ENCODE measurements at regions not wholly inside any gene's neighbourhood (a gene's known extent, or its start where the extent isn't known, plus 50 kb on each side); places are given as distances from the start of the nearest gene placed in this dataset.

DNA sequence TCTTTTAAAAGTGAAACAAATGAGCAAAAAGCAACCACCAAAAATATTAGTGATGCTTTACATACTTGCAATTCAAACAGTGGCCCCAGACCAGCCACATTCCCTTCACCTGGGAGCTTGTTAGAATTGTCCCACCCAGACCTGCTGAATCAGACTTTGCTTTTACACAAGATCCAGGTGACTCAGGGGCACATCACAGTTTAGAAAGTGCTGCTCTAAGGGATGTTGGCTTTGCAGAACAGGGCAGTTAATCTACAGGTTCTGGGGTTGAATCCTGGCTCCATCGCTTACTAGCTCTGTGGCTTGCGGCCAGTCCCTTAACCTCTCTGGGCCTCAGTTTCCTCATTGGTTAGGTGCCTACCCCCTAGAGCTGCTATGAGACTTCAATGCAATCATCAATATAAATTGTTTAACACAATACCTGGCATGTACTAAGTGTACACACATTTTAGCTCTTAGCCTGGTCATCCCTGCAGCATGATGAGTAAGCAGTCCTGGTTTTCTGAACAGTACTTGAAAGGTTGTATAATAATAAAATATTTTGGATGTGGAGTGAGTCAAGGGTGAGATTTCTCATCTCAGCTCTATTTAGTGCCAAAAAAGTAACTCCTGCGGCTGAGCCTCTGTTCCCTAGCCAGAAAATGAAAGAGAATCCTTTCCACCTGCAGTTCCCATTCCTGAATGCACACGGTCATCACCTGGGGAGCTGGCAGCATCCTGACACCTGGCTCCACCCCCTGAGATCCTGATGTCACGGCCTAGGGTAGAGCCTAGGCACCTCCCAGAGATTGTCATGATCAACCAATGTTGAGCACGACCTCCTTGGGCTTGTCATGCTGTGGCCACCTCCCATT is 162.7 kb downstream of the ANKRD60 start:
- no peaks in the 10 kb centered on the region for H3K36me3 Mint-ChIP-seq (ENCODE audit: low read depth)
- peaks cover 18% of the 10 kb centered on the region for H3K4me1 Mint-ChIP-seq
- peaks cover 20% of the 10 kb centered on the region for H3K9me3 Mint-ChIP-seq
- TF ChIP-seq, protein P1, sequence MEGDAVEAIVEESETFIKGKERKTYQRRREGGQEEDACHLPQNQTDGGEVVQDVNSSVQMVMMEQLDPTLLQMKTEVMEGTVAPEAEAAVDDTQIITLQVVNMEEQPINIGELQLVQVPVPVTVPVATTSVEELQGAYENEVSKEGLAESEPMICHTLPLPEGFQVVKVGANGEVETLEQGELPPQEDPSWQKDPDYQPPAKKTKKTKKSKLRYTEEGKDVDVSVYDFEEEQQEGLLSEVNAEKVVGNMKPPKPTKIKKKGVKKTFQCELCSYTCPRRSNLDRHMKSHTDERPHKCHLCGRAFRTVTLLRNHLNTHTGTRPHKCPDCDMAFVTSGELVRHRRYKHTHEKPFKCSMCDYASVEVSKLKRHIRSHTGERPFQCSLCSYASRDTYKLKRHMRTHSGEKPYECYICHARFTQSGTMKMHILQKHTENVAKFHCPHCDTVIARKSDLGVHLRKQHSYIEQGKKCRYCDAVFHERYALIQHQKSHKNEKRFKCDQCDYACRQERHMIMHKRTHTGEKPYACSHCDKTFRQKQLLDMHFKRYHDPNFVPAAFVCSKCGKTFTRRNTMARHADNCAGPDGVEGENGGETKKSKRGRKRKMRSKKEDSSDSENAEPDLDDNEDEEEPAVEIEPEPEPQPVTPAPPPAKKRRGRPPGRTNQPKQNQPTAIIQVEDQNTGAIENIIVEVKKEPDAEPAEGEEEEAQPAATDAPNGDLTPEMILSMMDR (IDR thresholded peaks at IDR 0.05; ENCODE audit: unreplicated experiment in 3 of 3), result no peak
- peak overlapping the region in 2 of 3 experiments; percentile 79 to 81 for H3K27ac Mint-ChIP-seq
- H3K4me3 Mint-ChIP-seq, result no peak overlapping the region
- peaks cover 15% of the 10 kb centered on the region for H3K27me3 Mint-ChIP-seq (ENCODE audit: low read depth)

GRCh38 chr20:58064411-58065010 is 163.9 kb downstream of the ANKRD60 start:
- no peaks in the 10 kb centered on the region for H3K36me3 Mint-ChIP-seq (ENCODE audit: low read depth)
- H3K9me3 Mint-ChIP-seq, result peaks cover 22% of the 10 kb centered on the region
- peaks cover 16% of the 10 kb centered on the region for H3K27me3 Mint-ChIP-seq (ENCODE audit: low read depth)
- H3K27ac Mint-ChIP-seq, result peak overlapping the region in 1 of 3 experiments; percentile 81
- peaks cover 17% of the 10 kb centered on the region for H3K4me1 Mint-ChIP-seq
- TF ChIP-seq, protein P1 (IDR thresholded peaks at IDR 0.05; ENCODE audit: unreplicated experiment in 3 of 3), result no peak
- no peak overlapping the region for H3K4me3 Mint-ChIP-seq

DNA sequence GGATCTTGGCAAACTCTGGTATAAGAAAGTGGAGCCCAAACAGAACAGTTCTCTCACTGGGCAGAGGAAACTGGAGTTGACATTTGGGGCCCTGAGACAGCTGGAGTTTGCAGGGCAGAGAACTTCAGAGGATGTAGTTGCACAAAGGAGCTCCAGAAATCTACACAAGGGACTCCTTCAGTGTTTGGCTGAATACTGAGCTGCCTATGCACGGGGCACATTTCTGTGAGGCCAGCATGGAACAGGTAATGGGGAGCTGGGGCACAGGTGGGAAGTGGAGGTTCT is 169.3 kb downstream of the ANKRD60 start:
- Mint-ChIP-seq H3K27me3 (ENCODE audit: low read depth) (peaks cover 10% of the 10 kb centered on the region), H3K4me1 (peaks cover 25% of the 10 kb centered on the region), H3K36me3 (ENCODE audit: low read depth) (no peaks in the 10 kb centered on the region), H3K27ac (peak overlapping the region in 1 of 3 experiments; percentile 67), H3K4me3 (no peak overlapping the region), H3K9me3 (peaks cover 21% of the 10 kb centered on the region)
- TF ChIP-seq, protein P1 (IDR thresholded peaks at IDR 0.05; ENCODE audit: unreplicated experiment in 3 of 3), result no peak

DNA sequence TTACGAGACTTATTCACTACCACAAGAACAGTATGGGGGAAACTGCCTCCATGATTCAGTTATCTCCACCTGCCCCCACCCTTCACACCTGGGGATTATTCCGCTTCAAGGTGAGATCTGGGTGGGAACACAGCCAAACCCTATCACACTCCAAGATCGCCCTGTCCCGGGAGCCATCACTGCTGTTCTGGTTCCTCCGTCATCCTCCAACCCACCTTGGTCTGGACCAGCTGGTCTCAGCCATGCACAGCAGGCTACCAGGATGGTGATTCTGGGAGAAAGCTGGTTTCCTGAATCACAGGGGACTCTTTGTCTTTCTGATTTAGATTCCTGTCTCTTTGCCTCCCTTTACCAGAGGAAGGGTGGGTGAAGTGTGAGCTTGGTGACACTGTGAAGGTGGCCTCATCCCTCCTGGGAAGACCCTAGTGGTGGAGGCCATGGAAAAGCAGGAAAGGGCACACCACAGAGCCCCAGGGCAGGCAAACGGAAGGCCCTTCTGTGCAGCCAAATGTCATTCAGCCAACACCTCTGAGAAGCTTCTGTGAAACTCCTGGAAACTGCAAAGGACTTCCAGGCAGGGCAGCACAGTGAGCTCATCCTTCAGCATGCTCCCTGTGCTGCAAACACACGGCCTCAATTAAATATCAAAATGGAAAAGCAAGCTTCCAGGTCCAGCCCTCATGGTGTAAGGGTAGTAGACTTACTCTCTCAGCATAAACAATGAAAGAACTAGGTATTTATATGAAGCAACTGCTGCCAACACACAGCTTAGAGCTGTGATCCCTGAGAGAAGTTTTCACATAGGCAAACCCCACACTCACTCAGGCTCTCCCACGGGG is 169.8 kb downstream of the ANKRD60 start:
- TF ChIP-seq, protein P1 (IDR thresholded peaks at IDR 0.05; ENCODE audit: unreplicated experiment in 3 of 3), result no peak
- Mint-ChIP-seq H3K9me3 (peaks cover 19% of the 10 kb centered on the region), H3K4me1 (peaks cover 31% of the 10 kb centered on the region), H3K4me3 (no peak overlapping the region), H3K27me3 (ENCODE audit: low read depth) (peaks cover 10% of the 10 kb centered on the region), H3K27ac (peak overlapping the region in 1 of 3 experiments; percentile 67), H3K36me3 (ENCODE audit: low read depth) (no peaks in the 10 kb centered on the region)

GRCh38 chr20:58056921-58057686 is 171.3 kb downstream of the ANKRD60 start:
- Mint-ChIP-seq H3K27me3 (ENCODE audit: low read depth) (peaks cover 10% of the 10 kb centered on the region), H3K4me3 (no peak overlapping the region), H3K27ac (peak overlapping the region in 1 of 3 experiments; percentile 2), H3K36me3 (ENCODE audit: low read depth) (no peaks in the 10 kb centered on the region), H3K4me1 (peaks cover 32% of the 10 kb centered on the region), H3K9me3 (peaks cover 9% of the 10 kb centered on the region)
- TF ChIP-seq, protein P1 (IDR thresholded peaks at IDR 0.05; ENCODE audit: unreplicated experiment in 3 of 3), result no peak
